ENCODE measurements at regions not wholly inside any gene's neighbourhood (a gene's known extent, or its start where the extent isn't known, plus 50 kb on each side); places are given as distances from the start of the nearest gene placed in this dataset.

DNA sequence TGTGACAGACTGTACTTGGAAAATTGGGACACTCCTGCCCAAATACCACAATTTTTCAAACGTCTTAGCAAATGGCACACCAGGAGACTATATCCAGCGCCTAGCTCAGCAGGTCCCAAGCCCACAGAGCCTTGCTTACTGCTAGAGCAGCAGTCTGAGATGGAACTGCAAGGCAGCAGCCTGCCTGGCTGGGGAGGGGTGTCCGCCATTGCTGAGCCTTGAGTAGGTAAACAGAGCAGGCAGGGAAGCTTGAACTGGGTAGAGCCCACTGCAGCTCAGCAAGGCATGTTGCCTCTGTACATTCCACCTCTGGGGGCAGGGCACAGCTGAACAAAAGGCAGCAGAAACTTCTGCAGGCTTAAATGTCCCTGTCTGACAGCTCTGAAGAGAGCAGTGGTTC, 1003.3 kb upstream of the MAP3K7 start:
- DNase-seq = no peak

DNA sequence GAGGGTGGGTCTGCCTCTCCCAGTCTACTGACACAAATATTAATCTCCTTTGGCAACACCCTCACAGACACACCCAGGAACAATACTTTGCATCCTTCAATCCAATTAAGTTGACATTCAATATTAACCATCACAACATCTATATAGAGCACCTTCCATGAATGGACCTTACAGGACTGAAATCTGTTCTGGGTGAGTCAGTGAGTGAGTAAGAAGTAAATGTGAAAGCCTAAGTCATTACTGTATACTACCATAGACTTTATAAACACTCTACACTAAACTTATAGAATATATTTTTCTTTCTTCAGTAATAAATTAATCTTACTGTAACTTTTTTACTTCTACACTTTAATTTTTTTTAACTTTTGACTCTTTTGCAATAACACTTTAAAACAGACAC, 993.8 kb upstream of the MAP3K7 start:
- DNase-seq = no peak

DNA sequence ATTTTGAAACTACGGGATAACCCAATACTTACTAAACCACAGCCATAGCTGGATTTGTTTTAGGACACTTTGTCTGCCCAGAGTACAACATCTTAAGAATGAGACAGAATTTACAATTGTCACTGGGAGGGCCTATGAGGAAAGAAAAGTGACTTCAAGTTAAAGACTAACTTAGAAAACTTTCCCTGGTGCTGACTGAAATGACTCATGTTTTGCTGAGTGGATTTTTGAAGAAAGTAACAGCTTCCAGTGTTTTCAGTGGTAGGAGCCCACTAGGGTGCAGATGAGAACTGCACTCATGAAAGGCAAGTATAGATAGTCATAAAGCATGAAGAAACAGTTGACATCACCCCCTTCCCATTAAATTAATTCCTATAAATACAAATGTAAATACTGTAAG, 988.2 kb upstream of the MAP3K7 start:
- no peak for DNase-seq

DNA sequence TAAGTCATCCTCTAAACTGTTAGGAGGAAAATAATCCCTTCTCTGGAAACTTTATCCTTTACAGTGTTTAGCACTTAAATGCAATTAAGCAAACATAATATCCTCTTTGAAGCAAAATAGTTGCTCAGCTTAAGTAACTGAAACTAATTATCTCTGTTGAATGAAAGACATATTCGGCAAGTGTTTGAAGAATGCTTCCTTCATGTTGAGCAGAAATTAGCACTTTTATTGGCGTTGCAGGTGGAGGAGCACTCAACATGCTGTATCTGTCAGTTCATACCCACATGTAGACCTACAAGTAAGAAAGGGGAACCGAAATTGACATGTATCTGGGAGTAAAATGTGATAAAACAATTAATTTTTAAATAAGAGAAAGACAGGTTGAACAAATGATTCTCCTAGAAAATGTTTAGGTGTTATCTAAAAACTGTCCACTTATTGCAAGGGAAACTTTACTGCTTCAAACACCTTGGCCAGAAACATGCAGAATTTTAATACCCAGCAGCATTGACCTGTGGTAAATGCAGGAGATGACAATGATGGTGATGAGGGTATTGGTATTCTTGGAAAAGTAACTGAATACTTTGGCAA, 987.0 kb upstream of the MAP3K7 start:
- no peak for DNase-seq

DNA sequence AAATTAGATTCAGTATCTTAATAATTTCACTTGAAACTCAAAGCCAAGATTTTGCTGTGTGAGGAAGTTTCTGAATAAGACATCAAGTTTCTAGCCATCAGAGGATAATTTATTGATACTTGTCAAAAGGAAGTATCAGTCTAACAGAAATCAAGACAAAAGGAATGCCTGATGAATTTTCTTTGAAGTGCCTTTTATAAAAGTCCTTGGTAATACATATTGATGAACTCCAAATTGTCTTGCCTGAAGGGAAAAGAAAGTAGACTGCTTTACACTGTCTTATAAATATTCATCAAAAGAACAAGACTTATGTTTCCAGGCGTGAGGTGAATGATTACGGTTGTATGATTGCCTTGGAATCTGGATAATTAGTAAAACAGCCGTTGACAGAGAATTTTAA, 986.0 kb upstream of the MAP3K7 start:
- DNase-seq = no peak

DNA sequence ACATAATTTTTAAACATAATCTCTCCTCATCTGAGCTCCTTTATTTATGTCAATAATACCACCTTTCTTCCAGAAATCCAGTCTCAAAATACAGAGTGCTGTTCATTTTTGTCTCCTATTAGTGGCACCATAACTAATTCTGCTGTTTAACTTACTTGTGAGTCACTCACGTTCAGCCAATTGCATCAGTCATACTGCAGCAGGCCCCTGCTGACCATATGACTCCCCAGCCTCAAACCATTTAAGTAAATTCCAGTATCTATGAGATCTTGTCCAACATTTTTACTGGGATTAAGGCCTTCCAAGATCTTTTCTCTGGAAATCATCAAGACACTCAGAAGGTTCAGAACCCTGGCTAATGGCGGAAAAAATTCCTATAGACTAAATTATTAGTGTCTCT, 982.2 kb upstream of the MAP3K7 start:
- no peak for DNase-seq

DNA sequence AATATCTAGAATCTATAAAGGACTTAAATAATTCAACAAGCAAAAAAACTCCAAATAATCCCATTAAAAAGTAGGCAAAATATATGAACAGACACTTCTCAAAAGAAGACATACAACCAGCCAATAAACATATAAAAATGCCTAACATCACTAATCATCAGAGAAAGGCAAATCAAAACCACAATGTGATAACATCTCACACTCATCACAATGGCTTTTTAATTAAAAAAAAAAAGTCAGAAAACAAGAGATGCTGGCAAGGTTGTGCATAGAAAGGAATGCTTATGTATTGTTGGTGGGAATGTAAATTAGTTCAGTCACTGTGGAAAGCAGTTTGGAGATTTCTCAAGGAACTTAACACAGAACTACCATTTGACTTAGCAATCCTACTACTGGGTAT, 979.6 kb upstream of the MAP3K7 start:
- DNase-seq = no peak

DNA sequence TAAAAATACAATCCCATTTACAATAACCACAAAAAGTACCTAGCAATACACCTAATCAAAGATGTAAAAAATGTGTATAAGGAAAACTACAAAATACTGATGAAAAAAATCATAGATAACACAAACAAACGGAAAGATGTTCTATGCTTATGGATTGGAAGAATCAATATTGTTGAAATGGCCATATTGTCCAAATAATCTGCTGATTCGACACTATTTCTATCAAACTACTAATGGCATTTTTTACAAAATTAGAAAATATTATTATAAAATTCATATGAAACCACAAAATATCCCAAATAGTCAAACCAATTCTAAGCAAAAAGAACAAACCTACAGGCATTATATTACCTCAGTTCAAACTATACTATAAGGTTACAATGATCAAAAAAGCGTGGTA, 978.3 kb upstream of the MAP3K7 start:
- DNase-seq = no peak

DNA sequence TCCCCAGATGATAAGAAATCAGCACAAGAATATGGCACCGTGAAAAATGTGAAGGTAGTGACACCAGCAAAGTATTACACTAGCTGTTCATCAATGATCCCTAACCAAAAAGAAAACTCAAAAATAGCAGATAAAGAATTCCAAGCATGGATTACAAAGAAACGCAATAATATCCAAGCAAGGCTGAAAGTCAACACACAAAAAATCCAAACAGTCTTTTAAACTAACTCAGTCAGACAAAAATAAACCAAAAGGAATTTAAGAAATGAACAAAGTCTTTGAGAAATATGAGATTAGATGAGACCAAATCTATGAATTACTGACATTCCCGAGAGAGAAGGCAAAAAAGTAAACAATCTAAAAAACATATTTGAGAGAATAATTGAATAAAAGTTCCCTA, 976.1 kb upstream of the MAP3K7 start:
- no peak for DNase-seq

DNA sequence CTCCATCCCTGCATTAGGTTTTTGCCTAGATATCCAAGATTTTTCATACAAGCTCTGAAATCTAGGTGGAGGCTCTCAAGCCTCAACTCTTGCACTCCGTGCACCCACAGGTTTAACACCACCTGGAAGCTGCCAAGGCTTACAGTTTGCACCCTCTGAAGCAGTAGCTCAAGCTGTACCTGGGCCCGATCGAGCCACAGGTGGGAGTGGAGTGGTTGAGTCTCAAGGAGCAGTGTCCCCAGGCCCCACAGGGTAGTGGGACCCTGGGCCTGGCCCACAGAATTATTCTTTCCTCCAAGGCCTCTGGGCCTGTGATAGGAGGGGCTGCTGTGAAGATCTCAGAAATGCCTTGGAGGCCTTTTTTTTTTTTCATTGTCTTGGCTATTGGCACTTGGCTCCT, 973.5 kb upstream of the MAP3K7 start:
- no peak for DNase-seq

DNA sequence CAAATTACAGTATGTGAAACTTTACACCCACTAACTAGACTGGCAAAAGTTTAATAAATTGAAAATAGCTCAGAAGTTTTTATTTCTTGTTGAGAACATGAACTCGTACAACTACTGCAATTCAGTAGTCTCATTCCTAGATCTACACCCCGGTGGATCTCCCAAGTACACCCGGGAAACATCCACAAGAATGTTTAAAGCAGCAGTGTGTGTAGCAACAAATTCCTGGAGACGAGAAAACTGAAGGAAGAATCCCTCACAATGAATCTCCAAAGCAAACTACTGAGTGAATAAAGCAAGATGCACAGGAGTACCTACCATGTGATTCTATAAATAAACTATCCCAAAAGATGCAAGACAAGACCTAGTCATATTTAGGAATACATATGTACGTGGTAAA, 954.0 kb upstream of the MAP3K7 start:
- no peak for DNase-seq

DNA sequence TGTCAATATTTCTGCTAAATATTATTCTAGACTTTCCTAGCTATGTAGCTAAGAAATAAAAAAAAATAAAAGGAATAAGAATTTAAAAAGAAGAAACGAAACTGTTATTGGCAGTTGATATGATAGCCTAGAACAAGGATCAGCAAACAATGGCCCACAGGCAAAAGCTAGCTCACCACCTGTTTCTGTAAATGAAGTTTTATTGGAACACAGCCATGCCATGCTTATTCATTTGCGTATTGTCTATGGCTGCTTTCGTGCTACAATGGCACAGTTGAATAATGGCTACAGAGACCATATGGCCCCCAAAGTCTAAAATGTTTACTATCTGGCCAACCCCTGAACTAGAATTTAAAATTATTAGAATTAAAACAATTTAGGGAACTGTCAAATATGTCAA, 952.6 kb upstream of the MAP3K7 start:
- DNase-seq = no peak

DNA sequence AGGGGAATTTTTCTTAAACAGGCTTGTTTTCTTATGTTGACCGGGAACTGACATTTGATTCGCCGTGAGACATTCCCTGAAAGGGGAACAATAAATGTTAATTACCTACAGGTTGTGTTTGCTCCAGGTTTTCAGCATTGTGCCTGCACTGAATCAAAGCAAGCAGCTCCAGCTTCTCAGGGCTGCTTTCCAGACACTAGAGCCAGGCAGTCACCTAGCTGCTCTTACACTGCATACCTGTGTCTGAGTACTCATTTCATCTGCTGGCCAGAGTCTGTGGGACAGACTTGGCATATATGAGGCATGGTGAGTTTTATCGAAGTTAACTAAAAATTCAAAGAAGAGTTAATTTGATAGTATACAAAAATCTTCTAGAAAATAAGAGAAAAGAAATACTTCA, 951.8 kb upstream of the MAP3K7 start:
- DNase-seq = no peak

DNA sequence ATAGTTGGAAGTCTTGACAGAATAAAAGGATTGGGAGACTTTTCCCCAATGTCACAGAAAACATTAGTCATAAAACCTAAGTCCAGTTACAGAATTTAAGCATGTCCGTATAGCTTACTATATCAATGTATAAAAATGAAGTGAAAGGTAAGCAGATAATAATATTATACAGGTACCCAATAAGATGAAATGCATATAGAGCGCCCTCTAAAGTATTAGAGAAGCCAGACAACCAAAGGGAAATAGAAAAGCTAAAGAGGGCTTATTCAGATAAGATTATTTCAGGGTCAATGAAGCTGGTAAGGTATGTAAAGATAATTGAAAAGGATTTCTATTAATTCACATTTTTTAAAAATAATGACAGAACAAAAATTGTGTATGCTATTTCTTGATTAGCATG, 947.7 kb upstream of the MAP3K7 start:
- no peak for DNase-seq

DNA sequence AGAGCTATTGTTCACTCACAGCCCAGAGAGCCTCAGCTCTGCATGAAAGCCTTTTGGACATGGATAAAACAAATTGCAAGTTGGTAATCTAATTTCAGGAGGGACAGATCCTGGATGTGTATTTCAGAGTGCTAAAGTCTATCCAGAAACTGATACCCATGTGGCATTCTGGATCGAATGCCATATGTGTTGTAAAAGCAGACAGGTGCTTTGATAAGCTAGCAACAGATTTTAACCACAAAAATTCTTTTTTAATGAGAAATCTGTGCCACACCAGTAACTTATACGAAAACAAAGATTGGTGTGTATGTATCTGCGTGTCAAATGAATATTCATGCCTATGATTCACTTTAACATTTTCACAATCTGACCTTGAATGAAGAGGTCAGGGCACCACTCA, 936.6 kb upstream of the MAP3K7 start:
- DNase-seq = no peak

DNA sequence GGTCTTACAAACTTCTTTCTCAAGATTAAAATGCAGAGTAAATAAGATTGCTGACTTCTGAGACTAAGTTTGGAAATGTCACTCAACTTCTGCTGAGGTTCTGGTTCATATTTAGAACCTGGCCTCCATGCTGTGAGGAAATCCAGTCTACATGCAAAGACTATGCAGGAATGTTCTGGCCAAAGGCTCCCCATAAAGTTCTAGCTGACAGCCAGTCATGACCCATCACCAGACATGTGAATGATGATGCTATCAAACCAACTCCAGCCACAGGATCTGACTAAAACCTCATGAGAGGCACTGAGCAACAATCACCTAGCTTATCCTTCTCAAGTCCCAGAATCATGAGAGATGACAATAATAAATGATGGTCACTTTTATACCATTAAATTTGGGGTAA, 935.1 kb upstream of the MAP3K7 start:
- no peak for DNase-seq

DNA sequence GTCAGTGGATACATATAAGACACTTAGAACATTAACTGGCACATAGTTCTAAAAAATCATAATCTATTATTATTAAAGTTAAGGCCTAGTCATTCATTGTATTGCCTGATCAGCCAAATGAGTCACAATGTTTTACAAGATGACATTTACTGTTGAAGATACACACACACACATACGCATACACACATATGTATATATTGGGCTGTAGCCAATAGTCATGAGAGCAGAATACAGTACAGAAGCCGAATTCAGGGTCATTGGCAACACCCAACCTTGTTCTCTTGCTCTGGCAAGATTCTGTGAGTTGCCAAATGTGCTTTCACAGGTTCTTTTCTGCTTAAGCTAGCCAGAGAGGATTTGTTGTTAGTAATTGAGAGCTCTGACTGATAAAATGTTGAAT, 922.8 kb upstream of the MAP3K7 start:
- DNase-seq = no peak

DNA sequence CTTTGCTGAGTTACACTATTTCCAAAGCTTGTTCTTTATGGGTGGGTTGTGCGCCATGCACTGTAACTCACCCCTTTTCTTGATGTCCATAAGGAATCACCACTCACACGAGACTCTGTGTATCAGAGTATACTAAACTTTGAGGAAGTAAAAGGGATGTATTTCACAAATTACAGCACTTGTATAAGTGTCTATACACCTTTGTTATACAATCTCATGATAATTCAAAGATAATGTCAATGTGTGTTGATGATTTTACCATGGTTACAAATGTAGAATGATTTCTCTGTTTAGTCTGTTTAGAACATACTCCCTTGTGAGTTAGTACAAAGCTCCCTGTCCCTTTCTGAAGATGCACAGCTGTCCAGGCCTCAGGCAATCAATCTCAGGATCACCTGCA, 922.2 kb upstream of the MAP3K7 start:
- no peak for DNase-seq

DNA sequence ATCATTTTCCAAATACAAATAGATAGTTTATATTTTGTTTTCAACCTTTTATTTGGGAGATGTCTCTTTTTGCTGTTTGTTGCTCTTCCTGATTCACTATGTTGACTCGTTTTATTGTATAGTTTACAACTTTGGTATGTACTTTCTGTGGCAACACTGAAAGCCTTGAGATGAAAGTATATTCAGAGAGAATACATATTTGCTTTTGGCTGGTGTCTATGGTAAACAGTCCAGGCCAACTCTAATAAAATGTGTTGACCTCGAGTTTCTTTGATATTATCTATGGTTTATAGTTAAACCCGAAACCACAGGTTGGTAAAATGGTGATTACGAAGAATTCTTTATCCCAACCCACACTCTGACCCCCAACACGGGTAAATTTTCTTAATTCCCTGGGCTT, 919.6 kb upstream of the MAP3K7 start:
- DNase-seq = no peak

DNA sequence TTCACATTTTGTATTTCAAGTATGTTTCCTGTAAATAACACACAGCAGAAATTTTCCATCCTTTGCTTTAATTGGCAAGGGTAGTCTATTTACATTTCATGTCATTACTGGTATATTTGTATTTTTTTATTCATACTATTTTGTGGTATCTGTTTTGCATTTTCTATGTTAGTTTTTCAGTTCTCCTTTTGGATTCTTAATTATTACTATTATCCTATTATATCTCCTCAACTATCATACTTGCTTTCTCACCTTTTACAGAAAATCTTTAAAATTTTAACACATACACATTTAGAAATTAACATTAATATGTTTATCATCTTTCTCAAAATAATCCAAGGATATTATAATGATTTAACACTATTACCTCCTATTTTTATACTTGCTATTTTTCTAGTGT, 918.3 kb upstream of the MAP3K7 start:
- DNase-seq = no peak

DNA sequence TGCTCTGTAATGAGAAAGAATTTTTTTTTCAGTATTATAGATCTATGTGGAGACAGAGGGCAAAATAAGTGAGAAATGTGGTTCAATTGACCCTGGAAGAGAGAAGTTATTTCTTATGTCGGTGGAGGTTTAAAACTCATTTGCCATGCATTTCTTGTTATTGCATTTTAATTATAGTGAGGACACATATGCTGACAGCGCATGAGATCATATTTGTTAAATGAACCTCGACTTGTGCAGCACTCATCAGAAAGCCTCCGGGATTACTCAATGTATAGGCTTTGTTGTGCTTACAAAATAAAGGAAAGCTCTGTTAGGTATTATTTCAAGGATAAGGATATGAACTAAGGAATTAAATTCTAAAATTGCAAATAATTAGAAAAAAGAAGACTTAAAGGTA, 915.1 kb upstream of the MAP3K7 start:
- no peak for DNase-seq

DNA sequence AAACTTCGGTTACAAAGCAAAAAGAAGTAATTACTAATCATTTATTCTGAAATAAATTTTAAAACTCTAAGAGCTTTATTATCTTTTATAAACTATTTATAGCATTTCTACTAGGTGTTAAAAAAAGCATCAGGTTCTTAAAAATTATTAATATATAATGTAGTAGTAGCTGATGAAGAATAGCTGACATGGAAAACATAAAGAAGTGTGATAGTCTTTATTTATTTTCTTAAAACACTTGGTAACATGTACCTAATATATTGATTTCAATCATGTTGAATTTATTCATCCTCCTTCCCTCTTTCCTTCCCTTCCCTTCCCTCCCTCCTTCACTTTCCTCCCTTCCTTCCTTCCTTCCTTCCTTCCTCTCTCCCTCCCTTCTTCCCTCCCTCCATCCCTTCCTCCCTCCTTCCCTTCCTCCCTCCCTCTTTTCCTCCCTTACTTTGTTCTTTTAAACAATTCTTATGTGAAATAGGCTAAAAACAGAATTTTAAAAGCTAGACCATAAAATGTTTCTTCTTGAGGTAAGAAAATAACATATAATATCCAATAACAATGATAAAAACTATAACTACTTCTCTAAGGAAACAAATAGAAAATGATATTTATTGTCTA, 913.9 kb upstream of the MAP3K7 start:
- no peak for DNase-seq

DNA sequence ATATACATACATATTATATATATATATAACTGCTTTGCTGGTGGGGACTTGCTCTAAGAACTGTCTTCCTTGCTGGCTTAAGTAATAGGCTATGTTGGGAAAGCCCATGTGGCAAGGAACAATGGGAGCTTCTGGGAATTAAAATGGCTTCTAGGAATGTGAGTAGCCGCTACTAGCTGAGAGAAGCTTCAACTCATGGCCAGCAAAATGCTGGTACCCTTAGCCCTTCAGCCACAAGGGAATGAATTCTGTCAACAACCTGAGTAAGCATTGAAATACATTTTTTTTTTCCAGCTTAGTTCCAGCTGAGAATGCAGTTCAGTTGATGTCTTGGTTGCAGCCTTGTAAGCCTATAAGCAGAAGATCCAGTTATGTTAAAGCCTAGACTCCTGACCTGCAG, 911.7 kb upstream of the MAP3K7 start:
- no peak for DNase-seq

DNA sequence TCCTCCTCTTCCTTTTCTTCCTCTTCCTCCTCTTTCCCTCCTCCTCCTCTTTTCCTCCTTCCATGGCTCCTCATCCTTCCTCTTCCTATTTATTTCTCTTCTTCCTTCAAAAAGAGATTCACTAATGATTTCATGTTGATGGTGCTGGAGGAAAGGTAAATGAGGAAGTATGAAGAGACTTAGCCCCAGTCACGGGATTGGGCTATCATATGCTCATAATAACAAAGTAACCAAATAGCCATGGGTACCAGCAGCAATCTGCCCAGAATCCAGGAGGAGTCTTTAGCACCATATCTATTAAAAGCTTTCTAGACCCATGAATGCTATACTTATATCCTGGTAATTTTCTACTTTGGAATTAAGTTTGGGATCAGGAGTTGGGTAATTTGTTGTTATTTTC, 910.9 kb upstream of the MAP3K7 start:
- DNase-seq = no peak

DNA sequence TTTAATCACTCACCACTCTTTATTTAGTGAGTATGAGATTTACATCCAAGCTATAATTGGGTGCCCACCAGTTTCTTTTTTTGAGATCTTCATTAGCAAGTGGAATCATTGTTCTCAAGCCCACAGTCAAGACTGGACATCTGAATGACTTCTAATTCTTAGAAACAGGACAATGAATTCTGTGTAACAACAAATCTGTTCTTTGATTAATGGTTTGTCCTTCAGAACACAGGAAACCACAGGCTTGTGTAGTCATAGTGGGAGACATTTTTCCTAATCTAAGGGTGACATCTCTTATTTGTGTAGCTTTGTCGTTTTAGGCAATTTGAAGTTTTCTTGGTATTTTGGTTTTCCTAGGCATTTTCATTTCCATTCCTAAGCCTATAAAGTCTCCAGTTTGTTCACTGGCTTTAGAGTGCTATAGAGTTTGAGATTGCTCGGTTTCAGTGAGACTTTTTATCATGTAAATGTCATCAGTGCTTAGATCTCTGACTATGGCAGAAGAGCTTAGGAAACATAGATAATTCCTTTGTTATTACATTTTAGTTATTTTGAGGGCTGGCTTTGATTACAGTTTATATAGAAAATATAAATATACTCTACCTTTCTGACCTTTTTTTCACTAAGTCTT, 903.9 kb upstream of the MAP3K7 start:
- DNase-seq = no peak
